Loucy (cell line): ENCODE measurements at regions not wholly inside any gene's neighbourhood (a gene's known extent, or its start where the extent isn't known, plus 50 kb on each side); places are given as distances from the start of the nearest gene placed in this dataset.
"Not testable (repeated sequence)": the region's sequence is repeated elsewhere in the genome, so short reads cannot be mapped to it uniquely, and the experiment has no call there.

Experiments used
- H2AFZ ChIP-seq: fragments of 200-600 bp; sonication (generic); 2 replicates; pipeline ENCODE4 v1.6.0; 2016; ENCODE audit warnings: antibody characterized with exemption, mild to moderate bottlenecking, low read length, moderate library complexity
- H3F3A ChIP-seq: fragments of 200-600 bp; 2 replicates; pipeline ENCODE4 v1.6.0; 2016; ENCODE audit warnings: antibody characterized with exemption, low read depth, mild to moderate bottlenecking
- H3K27me3 ChIP-seq: fragments of 200-600 bp; sonication (generic); 2 replicates; pipeline ENCODE4 v1.6.1; 2014; ENCODE audit warnings: low read length, mild to moderate bottlenecking; ENCODE audit not compliant: insufficient read depth, poor library complexity, severe bottlenecking
- H3K36me3 ChIP-seq: fragments of 200-600 bp; sonication (generic); 2 replicates; pipeline ENCODE4 v1.6.1; 2016; ENCODE audit warnings: low read length; ENCODE audit not compliant: insufficient read depth
- H3K4me1 ChIP-seq: fragments of 200-600 bp; sonication (generic); 2 replicates; pipeline ENCODE4 v1.5.1; 2014; ENCODE audit warnings: low read length, mild to moderate bottlenecking; ENCODE audit not compliant: insufficient read depth, poor library complexity, severe bottlenecking
- H3K4me2 ChIP-seq: fragments of 200-600 bp; sonication (generic); 2 replicates; pipeline ENCODE4 v1.6.0; 2014; ENCODE audit warnings: antibody characterized with exemption, low read length, low read depth, mild to moderate bottlenecking; ENCODE audit not compliant: poor library complexity, severe bottlenecking
- H3K4me3 ChIP-seq: fragments of 200-600 bp; sonication (generic); 2 replicates; pipeline ENCODE4 v1.5.1; 2014; ENCODE audit warnings: low read length, mild to moderate bottlenecking, mixed read lengths; ENCODE audit not compliant: poor library complexity, severe bottlenecking
- H3K79me2 ChIP-seq: fragments of 200-600 bp; sonication (generic); 2 replicates; pipeline ENCODE4 v1.6.1; 2014; ENCODE audit warnings: low read length; ENCODE audit not compliant: insufficient read depth
- H3K9ac ChIP-seq: fragments of 200-600 bp; sonication (generic); 2 replicates; pipeline ENCODE4 v1.6.0; 2014; ENCODE audit warnings: mild to moderate bottlenecking, low read depth, low read length, moderate library complexity; ENCODE audit not compliant: poor library complexity, severe bottlenecking
- H3K9me2 ChIP-seq: fragments of 200-600 bp; sonication (generic); replicated peaks from 2 replicates; pipeline ENCODE4 v1.6.1; 2016; ENCODE audit warnings: low read depth, low read length, mixed read lengths
- H3K9me3 ChIP-seq: fragments of 200-600 bp; sonication (generic); 2 replicates; pipeline ENCODE4 v1.6.1; 2014; ENCODE audit warnings: mild to moderate bottlenecking, antibody characterized with exemption, low read length, low read depth; ENCODE audit not compliant: insufficient read depth
- H4K20me1 ChIP-seq: fragments of 200-600 bp; sonication (generic); 2 replicates; pipeline ENCODE4 v1.6.0; 2014; ENCODE audit warnings: antibody characterized with exemption, low read length, mild to moderate bottlenecking; ENCODE audit not compliant: insufficient read depth, poor library complexity, severe bottlenecking
- EZH2phosphoT487 ChIP-seq: fragments of 200-600 bp; IDR thresholded peaks from 2 replicates; pipeline ENCODE4 v1.6.1; 2018; ENCODE audit warnings: antibody characterized with exemption, mild to moderate bottlenecking, moderate library complexity, borderline replicate concordance
- TF ChIP-seq, protein P1 (sequence below): fragments of 200-600 bp; sonication (generic); conservative IDR thresholded peaks from 2 replicates; pipeline ENCODE4 v1.5.1; 2014; ENCODE audit warnings: mild to moderate bottlenecking, antibody characterized with exemption, low read length

GRCh38 chr5:99471178-99471577, 542.4 kb upstream of the CHD1 start:
- not testable (repeated sequence) for H3K4me1 ChIP-seq, H4K20me1 ChIP-seq, H3K9ac ChIP-seq, H3K9me2 ChIP-seq, H3K79me2 ChIP-seq, H2AFZ ChIP-seq, H3K4me2 ChIP-seq, H3K4me3 ChIP-seq, H3K9me3 ChIP-seq, H3F3A ChIP-seq, H3K27me3 ChIP-seq, H3K36me3 ChIP-seq

DNA sequence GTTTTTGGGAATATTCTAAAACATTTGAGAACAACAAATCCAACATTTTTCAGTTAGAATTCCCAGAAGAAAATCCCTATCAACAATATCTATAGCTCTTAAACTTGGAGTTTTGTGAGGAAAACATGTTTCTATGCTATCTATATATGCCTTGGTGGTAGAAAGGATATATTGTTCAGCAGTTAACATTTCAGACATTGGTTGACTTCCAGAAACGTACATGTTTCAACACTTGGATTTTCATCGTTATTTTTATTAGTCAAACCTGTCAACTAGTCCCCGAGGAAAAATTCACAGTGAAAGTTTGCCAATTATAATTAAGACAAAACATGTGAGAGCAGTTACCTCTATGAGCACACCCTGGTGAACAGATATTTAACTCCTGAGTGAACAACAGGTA, 541.8 kb upstream of the CHD1 start:
- H3K4me3 ChIP-seq, H4K20me1 ChIP-seq, H3K9me3 ChIP-seq, H3K9ac ChIP-seq, H3K9me2 ChIP-seq, H3K36me3 ChIP-seq, H3F3A ChIP-seq, H3K4me2 ChIP-seq, H2AFZ ChIP-seq, H3K4me1 ChIP-seq, H3K79me2 ChIP-seq, H3K27me3 ChIP-seq: not testable (repeated sequence)

GRCh38 chr5:99460701-99461100, 531.9 kb upstream of the CHD1 start:
- no peak overlapping the region for H3K4me3 ChIP-seq
- H3K4me1 ChIP-seq: no peaks in the 10 kb centered on the region
- H3F3A ChIP-seq: no peaks in the 10 kb centered on the region
- no peaks in the 10 kb centered on the region for H3K36me3 ChIP-seq
- no peaks in the 10 kb centered on the region for H3K79me2 ChIP-seq
- H3K4me2 ChIP-seq: no peak overlapping the region
- H3K9me2 ChIP-seq: no peaks in the 10 kb centered on the region
- H4K20me1 ChIP-seq: no peaks in the 10 kb centered on the region
- no peaks in the 10 kb centered on the region for H3K9me3 ChIP-seq
- TF ChIP-seq, protein P1, sequence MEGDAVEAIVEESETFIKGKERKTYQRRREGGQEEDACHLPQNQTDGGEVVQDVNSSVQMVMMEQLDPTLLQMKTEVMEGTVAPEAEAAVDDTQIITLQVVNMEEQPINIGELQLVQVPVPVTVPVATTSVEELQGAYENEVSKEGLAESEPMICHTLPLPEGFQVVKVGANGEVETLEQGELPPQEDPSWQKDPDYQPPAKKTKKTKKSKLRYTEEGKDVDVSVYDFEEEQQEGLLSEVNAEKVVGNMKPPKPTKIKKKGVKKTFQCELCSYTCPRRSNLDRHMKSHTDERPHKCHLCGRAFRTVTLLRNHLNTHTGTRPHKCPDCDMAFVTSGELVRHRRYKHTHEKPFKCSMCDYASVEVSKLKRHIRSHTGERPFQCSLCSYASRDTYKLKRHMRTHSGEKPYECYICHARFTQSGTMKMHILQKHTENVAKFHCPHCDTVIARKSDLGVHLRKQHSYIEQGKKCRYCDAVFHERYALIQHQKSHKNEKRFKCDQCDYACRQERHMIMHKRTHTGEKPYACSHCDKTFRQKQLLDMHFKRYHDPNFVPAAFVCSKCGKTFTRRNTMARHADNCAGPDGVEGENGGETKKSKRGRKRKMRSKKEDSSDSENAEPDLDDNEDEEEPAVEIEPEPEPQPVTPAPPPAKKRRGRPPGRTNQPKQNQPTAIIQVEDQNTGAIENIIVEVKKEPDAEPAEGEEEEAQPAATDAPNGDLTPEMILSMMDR: no peak
- no peak for TF ChIP-seq EZH2phosphoT487
- no peaks in the 10 kb centered on the region for H3K27me3 ChIP-seq
- no peak overlapping the region for H3K9ac ChIP-seq
- H2AFZ ChIP-seq: no peak overlapping the region

- no peak overlapping the region for H2AFZ ChIP-seq
- no peaks in the 10 kb centered on the region for H3K9me3 ChIP-seq
- no peaks in the 10 kb centered on the region for H3K36me3 ChIP-seq
- TF ChIP-seq, protein P1: no peak
- no peak for TF ChIP-seq EZH2phosphoT487
- no peak overlapping the region for H3K4me3 ChIP-seq
- no peaks in the 10 kb centered on the region for H3F3A ChIP-seq
- no peaks in the 10 kb centered on the region for H3K79me2 ChIP-seq
- no peaks in the 10 kb centered on the region for H4K20me1 ChIP-seq
- H3K4me1 ChIP-seq: no peaks in the 10 kb centered on the region
- no peak overlapping the region for H3K4me2 ChIP-seq
- H3K9me2 ChIP-seq: no peaks in the 10 kb centered on the region
- no peaks in the 10 kb centered on the region for H3K27me3 ChIP-seq
- H3K9ac ChIP-seq: no peak overlapping the region
Measured at GRCh38 chr5:99453196-99453595, 524.4 kb upstream of the CHD1 start.
